Progenitor cell of endocrine pancreas (in vitro differentiated cells): ENCODE measurements at regions not wholly inside any gene's neighbourhood (a gene's known extent, or its start where the extent isn't known, plus 50 kb on each side); places are given as distances from the start of the nearest gene placed in this dataset.

ENCODE experiments used
- DNase-seq: peaks from one replicate; pipeline ENCODE4 v3.0.0; 2021; ENCODE audit warnings: low spot score; ENCODE audit not compliant: unreplicated experiment
- H3K27ac Mint-ChIP-seq: 2 replicates; pipeline ENCODE4 v1.8.0; 2021; ENCODE audit warnings: mild to moderate bottlenecking, moderate library complexity, mixed read lengths
- H3K27me3 Mint-ChIP-seq: 2 replicates; pipeline ENCODE4 v1.8.0; 2021; ENCODE audit warnings: mixed read lengths
- H3K36me3 Mint-ChIP-seq: 2 replicates; pipeline ENCODE4 v1.8.0; 2022; ENCODE audit warnings: mixed read lengths; ENCODE audit not compliant: insufficient read depth
- H3K4me1 Mint-ChIP-seq: 2 replicates; pipeline ENCODE4 v1.8.0; 2021; ENCODE audit warnings: low read depth, mixed read lengths
- H3K4me3 Mint-ChIP-seq: 2 replicates; pipeline ENCODE4 v1.8.0; 2021; ENCODE audit warnings: low read depth, mild to moderate bottlenecking, moderate library complexity, mixed read lengths
- H3K9me3 Mint-ChIP-seq: 2 replicates; pipeline ENCODE4 v1.8.0; 2021; ENCODE audit warnings: low read depth, mixed read lengths
- TF ChIP-seq, protein P1 (sequence below): fragments of 200-600 bp; sonication (generic); IDR thresholded peaks from one replicate; pipeline ENCODE4 v1.5.0; 2021; ENCODE audit warnings: antibody characterized with exemption, mild to moderate bottlenecking; ENCODE audit not compliant: unreplicated experiment

DNA sequence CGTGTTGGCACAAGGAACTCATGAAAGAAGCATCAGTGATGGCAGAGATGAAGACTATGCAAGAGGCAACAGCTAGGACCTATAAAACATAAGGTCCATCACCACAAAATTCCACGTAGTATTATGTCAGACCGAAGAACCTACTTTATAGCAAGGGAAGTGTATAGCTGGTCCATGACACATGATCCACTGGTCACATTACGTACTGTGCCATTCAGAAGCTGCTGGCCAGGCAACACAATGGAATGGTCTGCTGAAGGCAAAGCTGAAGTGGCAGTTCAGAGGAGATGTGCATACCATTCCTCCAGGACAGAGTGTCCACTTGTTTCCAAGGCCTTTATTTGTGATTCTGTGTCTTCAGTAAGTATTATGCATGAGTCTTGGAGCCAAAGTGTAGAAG is 215.5 kb upstream of the UGT8 start:
- no peaks in the 10 kb centered on the region for H3K9me3 Mint-ChIP-seq
- no peaks in the 10 kb centered on the region for H3K36me3 Mint-ChIP-seq
- H3K27me3 Mint-ChIP-seq = peaks cover 4% of the 10 kb centered on the region
- no peak for DNase-seq
- no peak overlapping the region for H3K27ac Mint-ChIP-seq
- no peak overlapping the region for H3K4me3 Mint-ChIP-seq
- TF ChIP-seq, protein P1, sequence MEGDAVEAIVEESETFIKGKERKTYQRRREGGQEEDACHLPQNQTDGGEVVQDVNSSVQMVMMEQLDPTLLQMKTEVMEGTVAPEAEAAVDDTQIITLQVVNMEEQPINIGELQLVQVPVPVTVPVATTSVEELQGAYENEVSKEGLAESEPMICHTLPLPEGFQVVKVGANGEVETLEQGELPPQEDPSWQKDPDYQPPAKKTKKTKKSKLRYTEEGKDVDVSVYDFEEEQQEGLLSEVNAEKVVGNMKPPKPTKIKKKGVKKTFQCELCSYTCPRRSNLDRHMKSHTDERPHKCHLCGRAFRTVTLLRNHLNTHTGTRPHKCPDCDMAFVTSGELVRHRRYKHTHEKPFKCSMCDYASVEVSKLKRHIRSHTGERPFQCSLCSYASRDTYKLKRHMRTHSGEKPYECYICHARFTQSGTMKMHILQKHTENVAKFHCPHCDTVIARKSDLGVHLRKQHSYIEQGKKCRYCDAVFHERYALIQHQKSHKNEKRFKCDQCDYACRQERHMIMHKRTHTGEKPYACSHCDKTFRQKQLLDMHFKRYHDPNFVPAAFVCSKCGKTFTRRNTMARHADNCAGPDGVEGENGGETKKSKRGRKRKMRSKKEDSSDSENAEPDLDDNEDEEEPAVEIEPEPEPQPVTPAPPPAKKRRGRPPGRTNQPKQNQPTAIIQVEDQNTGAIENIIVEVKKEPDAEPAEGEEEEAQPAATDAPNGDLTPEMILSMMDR = no peak
- H3K4me1 Mint-ChIP-seq = no peaks in the 10 kb centered on the region

DNA sequence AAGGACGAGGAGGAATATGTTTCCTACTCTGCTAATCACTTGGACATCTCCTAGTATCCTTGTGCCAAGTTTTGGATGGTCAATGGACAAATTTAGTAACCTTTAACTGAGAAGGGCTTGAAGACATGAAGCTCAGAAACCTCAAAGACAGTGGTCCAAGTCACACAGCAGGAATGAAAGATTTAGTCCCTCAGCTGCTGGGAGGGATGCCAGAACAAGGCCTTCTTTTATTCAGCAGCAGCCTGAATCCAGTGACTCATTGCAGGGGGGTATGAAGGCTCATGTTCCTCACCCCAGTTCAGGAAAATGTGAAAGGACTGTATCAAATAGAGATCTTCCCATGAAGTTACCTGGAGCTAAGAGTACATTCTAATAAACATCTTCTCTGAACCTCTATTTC is 214.9 kb upstream of the UGT8 start:
- DNase-seq = no peak
- TF ChIP-seq, protein P1 = no peak
- Mint-ChIP-seq H3K36me3 (no peaks in the 10 kb centered on the region), H3K9me3 (no peaks in the 10 kb centered on the region), H3K4me3 (no peak overlapping the region), H3K27ac (no peak overlapping the region), H3K27me3 (peaks cover 4% of the 10 kb centered on the region), H3K4me1 (peaks cover 1% of the 10 kb centered on the region)

DNA sequence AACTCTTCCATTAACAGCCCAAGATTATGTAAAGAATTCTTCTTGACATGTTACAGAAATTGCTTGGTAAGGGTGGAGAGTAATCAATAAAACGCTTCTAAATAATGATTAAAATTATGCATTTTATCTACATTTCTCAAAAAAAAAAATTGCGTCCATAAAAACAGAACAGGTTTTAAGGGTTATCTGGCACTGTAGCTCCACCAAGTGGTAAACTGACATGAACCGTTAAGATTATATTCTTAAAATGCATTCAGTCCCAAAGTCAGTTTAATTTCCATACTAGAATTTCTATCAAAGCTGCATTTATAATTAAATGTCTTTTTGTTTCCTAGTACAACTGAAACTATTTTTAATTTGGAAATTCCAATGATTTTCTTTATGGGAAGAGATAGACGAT is 214.0 kb upstream of the UGT8 start:
- Mint-ChIP-seq H3K27ac (no peak overlapping the region), H3K36me3 (no peaks in the 10 kb centered on the region), H3K4me1 (peaks cover 5% of the 10 kb centered on the region), H3K27me3 (peaks cover 4% of the 10 kb centered on the region), H3K4me3 (no peak overlapping the region), H3K9me3 (no peaks in the 10 kb centered on the region)
- no peak for DNase-seq
- TF ChIP-seq, protein P1 = peak; percentile 75

DNA sequence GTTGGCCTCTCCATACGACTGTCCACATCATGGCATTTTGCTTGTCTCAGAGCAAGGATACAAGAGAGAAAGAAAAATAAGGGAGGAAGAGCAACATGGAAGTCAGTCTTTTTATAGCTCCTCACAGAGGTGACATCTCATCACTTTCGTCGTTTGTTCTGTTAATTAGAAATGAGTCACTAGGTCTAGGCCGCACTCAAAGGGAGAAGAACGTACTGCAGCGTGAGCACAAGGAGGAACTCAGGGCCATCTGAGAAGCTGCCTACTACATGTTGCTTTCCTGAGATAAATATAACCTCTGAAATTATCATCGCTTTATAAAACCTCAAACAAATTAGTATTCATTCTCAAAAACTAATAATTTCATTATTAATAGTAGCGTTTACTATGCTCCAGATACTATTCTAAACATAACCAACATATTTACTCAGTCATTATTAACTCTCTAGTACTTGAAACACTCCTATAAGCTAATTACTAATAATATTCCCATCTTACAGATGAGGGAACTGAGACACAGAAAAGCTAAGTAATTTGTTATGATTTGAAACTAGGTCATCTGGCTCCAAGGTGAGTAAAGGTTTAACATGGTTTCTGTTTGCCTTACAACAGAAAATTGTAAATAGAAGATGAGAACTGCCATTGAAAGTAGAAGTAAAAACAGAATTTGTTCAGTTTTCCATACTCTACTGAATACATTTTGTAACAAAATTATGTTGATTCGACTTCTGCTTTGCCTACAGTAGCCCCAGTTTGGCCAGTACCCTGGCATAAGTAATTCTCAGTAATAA is 213.2 kb upstream of the UGT8 start:
- H3K4me1 Mint-ChIP-seq = peaks cover 5% of the 10 kb centered on the region
- peaks cover 4% of the 10 kb centered on the region for H3K27me3 Mint-ChIP-seq
- TF ChIP-seq, protein P1 = no peak
- no peak overlapping the region for H3K27ac Mint-ChIP-seq
- H3K4me3 Mint-ChIP-seq = no peak overlapping the region
- no peak for DNase-seq
- no peaks in the 10 kb centered on the region for H3K36me3 Mint-ChIP-seq
- no peaks in the 10 kb centered on the region for H3K9me3 Mint-ChIP-seq

DNA sequence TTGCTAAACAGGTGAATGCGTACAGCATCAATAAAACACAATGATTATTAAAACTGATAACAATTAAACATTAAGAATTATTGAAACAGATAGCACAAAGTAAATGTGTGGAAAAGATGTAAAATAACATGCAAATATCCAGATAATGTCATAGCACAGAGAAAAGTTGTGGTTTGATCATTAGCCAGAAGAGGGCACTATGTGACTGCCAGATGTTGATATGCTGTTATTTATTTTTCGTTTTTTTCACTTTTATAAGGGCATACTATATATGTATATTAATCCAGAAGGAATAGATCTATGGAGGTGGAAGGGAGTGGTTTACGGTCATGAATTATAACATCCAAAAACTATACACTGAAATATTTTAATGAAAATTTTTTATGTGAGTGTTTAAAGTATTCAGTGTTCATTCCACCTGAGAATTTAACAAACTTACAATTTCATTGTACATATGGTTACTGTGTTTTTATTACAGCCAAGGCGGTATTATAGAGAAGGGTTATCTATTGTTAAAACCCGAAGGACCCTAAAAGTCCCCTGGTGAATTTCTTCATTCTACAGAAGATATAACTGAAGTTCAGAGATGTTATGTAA is 211.9 kb upstream of the UGT8 start:
- Mint-ChIP-seq H3K9me3 (no peaks in the 10 kb centered on the region), H3K36me3 (no peaks in the 10 kb centered on the region), H3K27me3 (peaks cover 4% of the 10 kb centered on the region)

More for the DNA sequence above, 211.9 kb upstream of the UGT8 start:
- H3K27ac Mint-ChIP-seq = no peak overlapping the region
- TF ChIP-seq, protein P1 = peak; percentile 94
- H3K4me3 Mint-ChIP-seq = no peak overlapping the region
- peaks cover 5% of the 10 kb centered on the region for H3K4me1 Mint-ChIP-seq
- DNase-seq = no peak
